GM13976 (cell line): ENCODE measurements at regions not wholly inside any gene's neighbourhood (a gene's known extent, or its start where the extent isn't known, plus 50 kb on each side); places are given as distances from the start of the nearest gene placed in this dataset.

ENCODE experiments used
- DNase-seq: peaks from one replicate; pipeline ENCODE4 v3.0.0; 2012; ENCODE audit warnings: low spot score
- in situ Hi-C: fragments of 300-500 bp; cut with MboI; formaldehyde crosslinking; loops from one replicate; pipeline ENCODE4 v1.12.0; 2022; ENCODE audit warnings: low sequenced_read_pairs, mixed read lengths, inconsistent platforms; ENCODE audit not compliant: unreplicated experiment
- TF ChIP-seq, protein P1 (sequence below): IDR thresholded peaks from 2 replicates; pipeline ENCODE4 v1.5.1; 2012; ENCODE audit warnings: borderline replicate concordance, mild to moderate bottlenecking; ENCODE audit not compliant: insufficient read depth; ENCODE audit errors: extremely low read depth, missing control alignments, control extremely low read depth

DNA sequence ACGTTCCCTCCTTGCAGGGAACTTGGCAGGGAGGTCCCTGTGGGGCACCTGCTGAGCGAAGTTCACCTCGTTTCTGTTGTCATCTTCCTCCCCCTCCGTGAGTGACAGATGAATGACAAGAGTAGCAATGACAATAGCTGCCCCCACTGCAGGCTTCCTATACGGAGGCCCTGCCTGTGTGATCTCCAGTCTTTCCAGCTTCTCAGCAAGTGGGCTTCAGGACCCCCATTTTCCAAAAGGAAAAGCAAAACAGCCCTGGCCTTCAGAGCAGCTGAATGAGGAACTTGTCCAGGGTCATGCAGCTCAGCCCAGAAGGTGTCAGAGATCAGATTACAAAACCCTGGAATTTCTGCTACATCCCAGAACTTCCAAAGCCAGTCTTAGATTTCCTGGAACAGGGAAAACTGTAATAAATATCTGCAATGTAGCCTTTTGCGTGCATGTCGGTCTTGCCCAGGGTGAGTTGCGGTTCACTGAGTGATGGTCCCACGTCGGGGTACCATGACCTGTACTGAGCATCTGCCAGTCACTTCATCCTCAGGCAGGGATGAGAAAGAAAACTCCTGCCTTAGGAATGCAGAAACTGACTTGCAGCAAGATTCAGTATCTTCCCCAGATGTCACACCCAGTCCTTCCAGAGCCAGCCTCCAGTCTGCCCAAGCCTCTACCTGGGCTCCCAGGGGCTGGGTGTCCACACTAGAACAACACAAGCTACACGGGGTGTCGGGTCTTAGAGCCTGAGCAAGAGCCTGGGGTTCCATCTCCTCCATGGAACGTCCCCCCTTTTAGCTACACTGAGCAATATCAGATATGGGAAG lies 1457.0 kb downstream of the BRD1 start:
- in situ Hi-C loops: no loop called here
- no peak for DNase-seq
- TF ChIP-seq, protein P1, sequence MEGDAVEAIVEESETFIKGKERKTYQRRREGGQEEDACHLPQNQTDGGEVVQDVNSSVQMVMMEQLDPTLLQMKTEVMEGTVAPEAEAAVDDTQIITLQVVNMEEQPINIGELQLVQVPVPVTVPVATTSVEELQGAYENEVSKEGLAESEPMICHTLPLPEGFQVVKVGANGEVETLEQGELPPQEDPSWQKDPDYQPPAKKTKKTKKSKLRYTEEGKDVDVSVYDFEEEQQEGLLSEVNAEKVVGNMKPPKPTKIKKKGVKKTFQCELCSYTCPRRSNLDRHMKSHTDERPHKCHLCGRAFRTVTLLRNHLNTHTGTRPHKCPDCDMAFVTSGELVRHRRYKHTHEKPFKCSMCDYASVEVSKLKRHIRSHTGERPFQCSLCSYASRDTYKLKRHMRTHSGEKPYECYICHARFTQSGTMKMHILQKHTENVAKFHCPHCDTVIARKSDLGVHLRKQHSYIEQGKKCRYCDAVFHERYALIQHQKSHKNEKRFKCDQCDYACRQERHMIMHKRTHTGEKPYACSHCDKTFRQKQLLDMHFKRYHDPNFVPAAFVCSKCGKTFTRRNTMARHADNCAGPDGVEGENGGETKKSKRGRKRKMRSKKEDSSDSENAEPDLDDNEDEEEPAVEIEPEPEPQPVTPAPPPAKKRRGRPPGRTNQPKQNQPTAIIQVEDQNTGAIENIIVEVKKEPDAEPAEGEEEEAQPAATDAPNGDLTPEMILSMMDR: no peak

- DNase-seq: no peak
- TF ChIP-seq, protein P1: no peak
- in situ Hi-C loops: no loop called here
Measured at GRCh38 chr22:48369789-48370507, 1457.7 kb downstream of the BRD1 start.

- TF ChIP-seq, protein P1: no peak
- in situ Hi-C loops: no loop called here
- DNase-seq: no peak
Measured at GRCh38 chr22:48368975-48369525, 1458.6 kb downstream of the BRD1 start.

DNA sequence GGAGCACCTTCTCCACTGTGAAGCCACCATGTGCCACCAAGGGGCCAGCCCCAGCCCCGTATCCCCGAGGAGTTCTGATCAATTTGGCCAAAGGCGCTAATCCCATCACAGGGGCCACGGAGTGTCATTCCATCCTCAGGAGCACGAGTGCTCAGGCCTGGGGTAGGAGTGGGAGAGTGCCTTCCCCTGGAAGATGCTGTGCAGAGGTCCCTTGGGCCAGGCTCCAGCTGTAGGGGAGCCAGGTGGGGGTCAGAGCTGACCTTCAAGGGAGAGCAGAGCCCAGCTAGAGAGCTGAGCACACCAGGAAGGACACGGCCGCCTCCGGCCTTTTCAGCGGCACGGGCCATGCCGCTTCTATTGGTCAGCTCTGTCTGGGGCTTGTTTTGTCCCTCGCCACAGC lies 1459.9 kb downstream of the BRD1 start:
- DNase-seq: no peak
- in situ Hi-C loops: no loop called here
- TF ChIP-seq, protein P1: no peak

- in situ Hi-C loops: no loop called here
Measured at GRCh38 chr22:48366591-48366990, 1461.1 kb downstream of the BRD1 start.

GRCh38 chr22:48366056-48366455 lies 1461.6 kb downstream of the BRD1 start:
- TF ChIP-seq, protein P1: no peak
- no peak for DNase-seq
- in situ Hi-C loops: no loop called here

More at GRCh38 chr22:48366591-48366990, 1461.1 kb downstream of the BRD1 start:
- TF ChIP-seq, protein P1: no peak
- DNase-seq: no peak
